ENCODE measurements at regions not wholly inside any gene's neighbourhood (a gene's known extent, or its start where the extent isn't known, plus 50 kb on each side); places are given as distances from the start of the nearest gene placed in this dataset.
"Not testable (repeated sequence)": the region's sequence is repeated elsewhere in the genome, so short reads cannot be mapped to it uniquely, and the experiment has no call there.

- H3K27ac Mint-ChIP-seq, result no peak overlapping the region
These were observed 94.0 kb upstream of the FOLH1 start for GRCh38 chr11:49302360-49302759.

GRCh38 chr11:49298017-49298416 lies 89.6 kb upstream of the FOLH1 start:
- H3K4me1 ChIP-seq (ENCODE audit: control insufficient read depth in 2 of 2, insufficient read depth in 2 of 2, low read length in 2 of 2); POLR2A ChIA-PET; CTCF ChIA-PET; H3K4me1 Mint-ChIP-seq; intact Hi-C loops (cut with micrococcal nuclease); H3K9ac ChIP-seq (ENCODE audit: low read length); H3K9me3 ChIP-seq (ENCODE audit: control extremely low read depth in 1 of 3, control insufficient read depth in 2 of 3, insufficient read depth in 1 of 3, low read length in 2 of 3); H3K27me3 Mint-ChIP-seq; H3K4me2 ChIP-seq (replicated peaks; ENCODE audit: low read depth, low read length, poor library complexity, severe bottlenecking); H4K20me1 ChIP-seq (ENCODE audit: control insufficient read depth, insufficient read depth, low read length, poor library complexity, severe bottlenecking); H2AFZ ChIP-seq (ENCODE audit: insufficient read depth, low read depth, low read length, poor library complexity, severe bottlenecking); H3K27ac Mint-ChIP-seq; H3K27ac ChIP-seq (ENCODE audit: low read length in 2 of 2); H3K79me2 ChIP-seq (ENCODE audit: control insufficient read depth, insufficient read depth, low read length); H3K27me3 ChIP-seq (replicated peaks in 1 of 4; ENCODE audit: control extremely low read depth in 1 of 4, control insufficient read depth in 3 of 4, insufficient read depth in 4 of 4, low read length in 3 of 4); H3K4me3 Mint-ChIP-seq; H3K9me3 Mint-ChIP-seq (ENCODE audit: insufficient read depth); DNase-seq; ATAC-seq (ENCODE audit: low read depth); H3K36me3 ChIP-seq (replicated peaks in 1 of 2; ENCODE audit: control extremely low read depth in 1 of 2, control insufficient read depth in 1 of 2, extremely low read depth in 1 of 2, insufficient read depth in 2 of 2, low read length in 1 of 2); H3K4me3 ChIP-seq (ENCODE audit: control extremely low read depth in 1 of 5, extremely low read depth in 1 of 5, insufficient read depth in 1 of 5, low read depth in 2 of 5, low read length in 4 of 5): not testable (repeated sequence)
- WGBS (ENCODE audit: insufficient coverage), result 86% methylated on average over 1 of the region's 1 CpG

More at GRCh38 chr11:49302360-49302759, 94.0 kb upstream of the FOLH1 start:
- TF ChIP-seq CTCF (IDR thresholded peaks at IDR 0.05) (no peak), EZH2 (IDR thresholded peaks at IDR 0.05; ENCODE audit: borderline replicate concordance, insufficient read depth, low read depth, low read length, poor library complexity, severe bottlenecking) (no peak)
- intact Hi-C loops (cut with micrococcal nuclease), result no loop called here
- H3K36me3 ChIP-seq (replicated peaks in 1 of 2; ENCODE audit: control extremely low read depth in 1 of 2, control insufficient read depth in 1 of 2, extremely low read depth in 1 of 2, insufficient read depth in 2 of 2, low read length in 1 of 2), result no peaks in the 10 kb centered on the region
- H3K4me3 ChIP-seq (ENCODE audit: control extremely low read depth in 1 of 5, extremely low read depth in 1 of 5, insufficient read depth in 1 of 5, low read depth in 2 of 5, low read length in 4 of 5), result no peak overlapping the region
- no peak overlapping the region for H3K27ac ChIP-seq (ENCODE audit: low read length in 2 of 2)
- Mint-ChIP-seq H3K27me3 (no peaks in the 10 kb centered on the region), H3K4me3 (no peak overlapping the region), H3K4me1 (no peaks in the 10 kb centered on the region), H3K9me3 (ENCODE audit: insufficient read depth) (peaks cover 3% of the 10 kb centered on the region)
- H3K27me3 ChIP-seq (replicated peaks in 1 of 4; ENCODE audit: control extremely low read depth in 1 of 4, control insufficient read depth in 3 of 4, insufficient read depth in 4 of 4, low read length in 3 of 4), result no peaks in the 10 kb centered on the region
- H3K4me2 ChIP-seq (replicated peaks; ENCODE audit: low read depth, low read length, poor library complexity, severe bottlenecking), result no peak overlapping the region
- DNase-seq (no peak), ATAC-seq (ENCODE audit: low read depth) (no peak)
- ChIA-PET CTCF (no interaction called here), POLR2A (no interaction called here)
- no peaks in the 10 kb centered on the region for H3K9me3 ChIP-seq (ENCODE audit: control extremely low read depth in 1 of 3, control insufficient read depth in 2 of 3, insufficient read depth in 1 of 3, low read length in 2 of 3)
- no CpG with 5 or more reads among the region's 2 CpGs for WGBS (ENCODE audit: insufficient coverage)
- no peaks in the 10 kb centered on the region for H3K4me1 ChIP-seq (ENCODE audit: control insufficient read depth in 2 of 2, insufficient read depth in 2 of 2, low read length in 2 of 2)
- H4K20me1 ChIP-seq (ENCODE audit: control insufficient read depth, insufficient read depth, low read length, poor library complexity, severe bottlenecking), result no peaks in the 10 kb centered on the region
- H3K79me2 ChIP-seq (ENCODE audit: control insufficient read depth, insufficient read depth, low read length), result no peaks in the 10 kb centered on the region
- no peak overlapping the region for H2AFZ ChIP-seq (ENCODE audit: insufficient read depth, low read depth, low read length, poor library complexity, severe bottlenecking)
- no peak overlapping the region for H3K9ac ChIP-seq (ENCODE audit: low read length)

- H3K4me1 Mint-ChIP-seq; H3K9me3 Mint-ChIP-seq (ENCODE audit: insufficient read depth); H3K9me3 ChIP-seq (ENCODE audit: control extremely low read depth in 1 of 3, control insufficient read depth in 2 of 3, insufficient read depth in 1 of 3, low read length in 2 of 3); DNase-seq; POLR2A ChIA-PET; H3K4me3 ChIP-seq (ENCODE audit: control extremely low read depth in 1 of 5, extremely low read depth in 1 of 5, insufficient read depth in 1 of 5, low read depth in 2 of 5, low read length in 4 of 5); ATAC-seq (ENCODE audit: low read depth); H3K4me3 Mint-ChIP-seq; H3K27me3 Mint-ChIP-seq; H3K79me2 ChIP-seq (ENCODE audit: control insufficient read depth, insufficient read depth, low read length); H3K4me2 ChIP-seq (replicated peaks; ENCODE audit: low read depth, low read length, poor library complexity, severe bottlenecking); H2AFZ ChIP-seq (ENCODE audit: insufficient read depth, low read depth, low read length, poor library complexity, severe bottlenecking); H3K36me3 ChIP-seq (replicated peaks in 1 of 2; ENCODE audit: control extremely low read depth in 1 of 2, control insufficient read depth in 1 of 2, extremely low read depth in 1 of 2, insufficient read depth in 2 of 2, low read length in 1 of 2); H3K9ac ChIP-seq (ENCODE audit: low read length); H3K27ac ChIP-seq (ENCODE audit: low read length in 2 of 2); H3K27ac Mint-ChIP-seq; CTCF ChIA-PET; H4K20me1 ChIP-seq (ENCODE audit: control insufficient read depth, insufficient read depth, low read length, poor library complexity, severe bottlenecking); H3K27me3 ChIP-seq (replicated peaks in 1 of 4; ENCODE audit: control extremely low read depth in 1 of 4, control insufficient read depth in 3 of 4, insufficient read depth in 4 of 4, low read length in 3 of 4); H3K4me1 ChIP-seq (ENCODE audit: control insufficient read depth in 2 of 2, insufficient read depth in 2 of 2, low read length in 2 of 2); intact Hi-C loops (cut with micrococcal nuclease): not testable (repeated sequence)
- WGBS (ENCODE audit: insufficient coverage), result no CpG with 5 or more reads among the region's 3 CpGs
These were observed 75.5 kb upstream of the FOLH1 start for GRCh38 chr11:49283911-49284310.
